Renal cortex interstitium (tissue), 11 donors: ENCODE measurements at regions not wholly inside any gene's neighbourhood (a gene's known extent, or its start where the extent isn't known, plus 50 kb on each side); places are given as distances from the start of the nearest gene placed in this dataset.
"Not testable (repeated sequence)": the region's sequence is repeated elsewhere in the genome, so short reads cannot be mapped to it uniquely, and the experiment has no call there.

Experiments used
- DNase-seq, 11 donors: peaks; one replicate each; pipeline ENCODE4 v3.0.0-alpha.2; 2013; ENCODE audit warnings: low read depth in 9 of 11, low spot score in 4 of 11; ENCODE audit errors: extremely low read depth in 1 of 11

GRCh38 chrX:150226223-150226965, 136.7 kb upstream of the MAMLD1 start:
- no peak for DNase-seq

GRCh38 chrX:150227321-150227860, 135.7 kb upstream of the MAMLD1 start:
- DNase-seq: no peak

GRCh38 chrX:150227873-150228410, 135.2 kb upstream of the MAMLD1 start:
- DNase-seq: no peak

DNA sequence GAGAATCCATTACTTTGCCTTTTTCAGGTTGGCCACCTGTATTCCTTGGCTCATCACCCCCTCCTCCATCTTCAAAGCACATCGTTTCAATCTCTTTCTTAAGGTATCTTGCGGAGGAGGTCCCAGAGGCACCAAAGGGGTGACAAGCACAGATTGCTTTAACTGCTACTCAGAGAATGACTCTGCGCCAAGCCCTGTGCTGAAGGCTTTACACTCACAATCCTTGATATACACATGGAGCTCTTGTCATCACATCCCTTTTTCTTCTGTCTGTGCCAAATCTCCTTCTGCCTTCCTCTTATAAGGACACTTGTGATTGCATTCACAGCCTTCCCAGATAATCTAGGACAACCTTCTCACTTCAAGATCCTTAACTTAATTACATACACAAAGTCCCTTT, 134.7 kb upstream of the MAMLD1 start:
- DNase-seq: no peak

GRCh38 chrX:150229030-150229429, 134.1 kb upstream of the MAMLD1 start:
- no peak for DNase-seq

- DNase-seq: no peak
Observed at GRCh38 chrX:150229481-150229880, 133.6 kb upstream of the MAMLD1 start.

- DNase-seq: not testable (repeated sequence)
Observed at GRCh38 chrX:150230952-150231351, 132.2 kb upstream of the MAMLD1 start.

DNA sequence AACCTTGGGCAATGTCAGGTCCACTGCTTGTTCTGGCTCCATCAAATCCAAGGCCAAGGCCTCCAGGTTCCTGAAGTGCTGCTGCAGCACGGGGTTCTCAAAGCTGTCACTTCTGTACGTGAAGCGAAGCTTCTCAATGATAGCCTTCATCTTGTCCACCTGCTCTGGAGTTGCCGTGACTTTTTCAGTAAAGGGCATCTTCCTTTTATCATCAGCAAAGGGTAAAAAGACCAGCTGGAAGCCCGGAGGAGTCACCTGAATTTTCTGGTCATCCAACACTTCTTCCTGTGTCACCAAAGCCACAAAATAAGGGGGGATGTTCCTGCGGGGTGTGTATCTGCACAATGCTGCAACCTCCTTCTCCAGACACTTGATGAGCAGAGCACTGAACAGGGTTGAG, 131.7 kb upstream of the MAMLD1 start:
- not testable (repeated sequence) for DNase-seq

DNA sequence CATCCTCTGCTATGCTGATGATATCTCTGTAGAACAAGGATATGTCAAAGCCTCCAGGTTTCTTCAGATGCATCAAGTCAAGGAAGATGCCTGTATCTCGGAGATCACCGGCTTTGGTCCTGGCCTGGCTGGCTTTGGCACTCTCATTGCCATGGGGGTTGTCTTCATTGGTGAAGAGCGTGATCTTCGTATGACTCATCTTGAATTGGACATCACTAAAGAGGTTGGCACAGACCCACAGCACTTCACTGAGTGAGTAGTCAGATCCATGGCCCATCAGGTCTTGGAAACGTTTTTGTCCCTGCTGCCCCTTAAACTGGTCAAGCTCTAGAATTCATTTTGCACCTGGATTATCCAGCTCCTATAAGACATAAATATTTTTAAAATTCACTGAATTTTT, 130.9 kb upstream of the MAMLD1 start:
- DNase-seq: not testable (repeated sequence)

DNA sequence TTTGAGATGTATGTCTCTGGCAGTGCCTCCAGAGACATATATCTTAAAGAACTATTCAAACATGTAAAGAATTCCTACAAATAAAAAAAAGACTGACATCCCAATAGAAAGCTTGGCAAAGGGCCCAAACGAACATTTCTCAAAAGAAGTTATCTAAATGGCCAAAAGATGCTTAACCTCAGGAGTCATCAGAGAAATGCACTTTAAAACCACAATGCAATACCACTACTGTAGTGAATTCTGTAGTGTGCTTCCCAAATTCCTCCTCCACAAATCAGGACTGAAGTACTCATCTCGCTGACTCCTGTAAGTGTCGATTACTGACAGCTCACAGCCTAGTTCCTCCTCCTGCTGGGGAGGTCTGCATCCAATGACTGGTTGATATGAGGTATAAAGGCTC, 129.0 kb upstream of the MAMLD1 start:
- no peak for DNase-seq

- no peak for DNase-seq
Observed at GRCh38 chrX:150236327-150236726, 126.8 kb upstream of the MAMLD1 start.

GRCh38 chrX:150238632-150239382, 124.3 kb upstream of the MAMLD1 start:
- no peak for DNase-seq

DNA sequence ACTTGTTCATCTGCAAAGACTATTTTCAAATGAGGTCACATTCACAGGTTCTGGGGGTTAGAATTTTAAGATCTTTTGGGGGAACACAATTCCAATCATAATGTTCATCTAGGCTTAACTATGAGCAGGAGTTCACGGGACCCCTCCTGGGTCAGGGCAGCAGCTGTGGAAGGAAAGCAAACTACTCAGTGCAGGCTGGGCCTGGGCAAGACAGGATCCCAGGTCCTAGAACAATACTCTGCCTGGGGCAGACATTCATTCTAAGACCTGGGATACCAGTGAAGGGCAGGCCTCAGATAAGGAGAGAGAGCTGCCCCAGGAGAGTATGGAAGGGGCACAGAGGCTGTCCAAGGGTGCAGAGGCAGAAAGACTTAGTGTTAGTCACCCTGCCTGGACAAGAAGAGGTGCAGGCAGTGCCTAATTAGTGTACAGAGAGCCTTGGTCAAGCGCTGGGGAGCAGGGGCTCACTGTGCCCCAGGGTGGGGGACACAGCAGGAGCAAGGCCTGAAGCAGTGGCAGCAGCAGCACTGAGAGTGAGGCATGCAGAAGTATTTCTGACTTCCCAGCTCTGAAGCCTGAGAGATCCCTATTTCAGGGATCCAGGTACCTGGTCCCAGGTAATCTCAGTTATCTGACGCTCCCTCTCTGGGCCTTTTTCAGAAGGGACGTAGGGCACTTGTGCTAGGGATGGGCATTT, 123.0 kb upstream of the MAMLD1 start:
- DNase-seq: no peak

- DNase-seq: no peak
Observed at GRCh38 chrX:150240643-150240970, 122.5 kb upstream of the MAMLD1 start.

DNA sequence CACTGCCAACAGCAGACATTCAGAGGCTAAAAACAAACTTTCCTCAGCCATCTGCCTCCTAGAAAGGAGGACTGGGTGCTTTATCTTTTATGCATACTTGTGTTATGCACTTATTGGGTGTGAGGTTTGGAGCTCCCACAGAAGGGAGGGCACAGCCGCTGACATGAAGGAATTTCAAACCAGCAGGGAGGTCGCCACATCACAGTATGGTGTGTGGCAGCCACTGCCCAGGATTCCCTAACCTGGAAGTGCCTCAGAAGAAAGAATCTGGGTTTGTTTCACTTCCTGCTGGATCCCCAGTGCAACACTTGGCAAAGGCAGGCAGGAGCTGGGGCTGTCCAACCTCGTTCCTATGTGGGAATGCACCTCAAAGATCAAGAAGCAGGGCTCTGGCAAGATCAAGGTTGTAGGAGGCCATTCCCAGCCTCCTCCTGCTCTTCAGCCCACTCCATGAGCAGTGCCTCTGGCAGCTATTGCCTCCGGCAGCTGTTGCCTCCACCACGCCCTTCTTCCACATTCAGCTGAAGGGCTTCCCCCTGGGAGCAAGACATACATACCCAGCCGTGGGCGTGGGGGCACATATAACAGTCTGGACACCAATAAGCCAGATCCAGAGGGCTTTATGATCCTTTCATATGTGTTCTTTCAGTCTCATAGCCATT, 109.0 kb upstream of the MAMLD1 start:
- no peak for DNase-seq

GRCh38 chrX:150254909-150255308, 108.2 kb upstream of the MAMLD1 start:
- no peak for DNase-seq

DNA sequence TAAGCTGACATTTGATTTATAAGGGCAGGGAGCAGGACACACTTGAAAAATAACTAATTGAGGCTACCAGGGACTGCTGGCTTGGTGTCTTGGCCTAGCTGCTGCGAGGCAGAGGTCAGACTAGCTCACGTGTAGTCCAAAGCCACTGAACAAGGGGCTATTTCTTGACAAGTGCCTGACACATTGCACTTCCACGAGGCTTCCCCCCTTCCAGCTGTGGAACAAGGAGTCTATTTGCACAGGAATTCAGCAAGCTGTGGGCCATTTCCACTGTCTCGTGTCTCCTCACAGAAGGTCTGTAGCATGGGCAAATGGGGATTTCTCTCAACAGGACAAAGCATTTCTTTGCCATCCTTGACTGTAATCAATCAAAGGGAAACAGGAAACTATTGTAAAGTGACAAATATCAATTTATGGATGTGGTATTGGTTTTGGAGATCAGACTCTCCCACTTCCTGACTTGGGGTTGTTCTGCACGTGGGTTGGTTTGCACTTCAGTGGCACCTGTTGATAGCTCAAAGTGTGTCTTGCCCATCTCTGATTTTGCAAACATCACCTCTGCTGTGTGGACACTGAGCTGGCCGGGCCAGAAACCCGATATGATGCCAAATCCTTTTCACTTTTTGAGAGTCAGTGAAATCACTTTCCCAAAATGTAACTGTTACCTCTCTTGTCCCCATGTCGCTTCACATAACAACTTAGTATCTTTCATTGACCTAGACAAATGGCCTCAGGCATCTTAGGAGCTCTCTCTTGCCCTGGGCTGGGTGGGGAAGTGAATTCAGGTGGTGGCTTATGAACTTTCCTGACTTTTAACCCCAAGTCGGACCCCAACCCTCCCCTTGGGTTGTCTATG, 107.4 kb upstream of the MAMLD1 start:
- DNase-seq: no peak

GRCh38 chrX:150256297-150256650, 106.8 kb upstream of the MAMLD1 start:
- no peak for DNase-seq
